HT1080 (cell line): ENCODE measurements at regions not wholly inside any gene's neighbourhood (a gene's known extent, or its start where the extent isn't known, plus 50 kb on each side); places are given as distances from the start of the nearest gene placed in this dataset.
A peak's percentile ranks its signal among the peaks of the same experiment; 100 is the strongest.
"Not testable (repeated sequence)": the region's sequence is repeated elsewhere in the genome, so short reads cannot be mapped to it uniquely, and the experiment has no call there.

Experiments
- DNase-seq: peaks from one replicate; pipeline ENCODE4 v3.0.0-alpha.2; 2015; ENCODE audit warnings: low read depth

- DNase-seq: peak; percentile 70
Measured at GRCh38 chr12:108424026-108424425, 84.9 kb upstream of the CMKLR1 start.

DNA sequence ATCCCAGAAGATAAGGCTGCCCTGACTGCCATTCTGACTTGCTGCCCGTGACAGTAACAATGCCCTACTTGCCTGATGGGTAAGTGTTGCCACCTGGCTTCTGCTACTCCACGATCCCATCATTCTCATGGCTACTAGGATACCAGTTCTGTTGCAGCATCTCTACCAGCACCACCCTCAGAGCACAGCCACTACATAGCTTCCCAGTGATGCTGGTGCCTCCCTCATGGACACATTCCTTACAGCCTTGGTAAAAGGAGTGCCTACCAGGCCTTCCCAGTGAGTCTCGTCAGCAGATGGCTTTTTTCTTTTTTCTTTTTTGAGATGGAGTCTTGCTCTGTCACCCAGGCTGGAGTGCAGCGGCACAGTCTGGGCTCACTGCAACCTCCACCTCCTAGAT, 84.4 kb upstream of the CMKLR1 start:
- DNase-seq: no peak

DNA sequence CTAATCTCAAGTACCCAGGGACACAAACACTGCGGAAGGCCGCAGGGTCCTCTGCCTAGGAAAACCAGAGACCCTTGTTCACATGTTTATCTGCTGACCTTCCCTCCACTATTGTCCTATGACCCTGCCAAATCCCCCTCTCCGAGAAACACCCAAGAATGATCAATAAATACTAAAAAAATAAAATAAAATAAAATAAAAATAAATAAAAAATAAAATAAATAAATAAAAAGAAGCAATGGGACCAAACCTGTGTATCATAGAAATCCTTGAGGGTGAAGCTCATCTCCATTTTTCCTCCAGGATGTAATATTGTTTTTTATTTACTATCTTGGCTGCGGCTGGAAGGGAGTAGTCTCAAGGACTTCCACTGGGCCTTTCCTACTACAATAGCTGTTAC, 82.0 kb upstream of the CMKLR1 start:
- DNase-seq: not testable (repeated sequence)

- DNase-seq: not testable (repeated sequence)
Measured at GRCh38 chr12:108420421-108420820, 81.3 kb upstream of the CMKLR1 start.

DNA sequence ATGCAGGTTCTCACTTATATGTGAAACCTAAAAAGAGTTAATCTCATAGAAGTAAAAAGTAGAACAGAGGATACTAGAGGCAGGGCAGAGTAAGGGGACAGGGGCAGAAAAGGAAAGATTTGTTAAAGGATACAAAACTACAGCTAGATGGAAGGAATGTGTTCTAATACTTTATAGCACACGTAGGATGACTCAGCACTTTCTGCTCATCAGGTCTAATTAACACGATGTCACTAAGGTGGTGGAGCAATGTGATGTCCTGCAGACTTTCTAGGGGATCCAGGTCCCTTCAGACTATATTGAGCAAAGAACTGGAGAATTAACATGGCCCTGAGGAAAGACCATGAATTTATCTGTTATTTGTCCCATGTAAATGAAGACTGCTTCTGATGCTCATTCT, 80.8 kb upstream of the CMKLR1 start:
- no peak for DNase-seq

GRCh38 chr12:108418164-108418890, 79.2 kb upstream of the CMKLR1 start:
- DNase-seq: no peak

- DNase-seq: no peak
Measured at GRCh38 chr12:108414021-108414420, 74.9 kb upstream of the CMKLR1 start.

DNA sequence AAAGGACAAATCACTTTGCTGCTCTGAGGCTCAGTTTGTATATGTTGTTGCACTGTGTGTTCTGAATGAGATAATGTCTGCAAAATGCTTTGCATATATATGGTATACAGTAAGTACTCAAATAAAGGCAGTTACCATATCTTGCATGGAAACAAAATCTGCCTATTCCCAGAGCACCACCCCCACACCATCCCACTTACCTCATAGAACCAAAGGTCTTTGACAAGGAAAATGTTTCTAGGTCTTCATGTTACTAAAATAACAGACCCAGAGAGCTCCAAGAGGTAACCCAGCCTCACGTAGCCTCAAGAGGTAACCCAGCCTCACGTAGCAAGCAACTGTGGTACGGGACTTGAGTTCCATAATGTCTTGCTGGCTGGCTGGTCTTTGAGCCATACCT, 71.6 kb upstream of the CMKLR1 start:
- no peak for DNase-seq

- no peak for DNase-seq
Measured at GRCh38 chr12:108409481-108409880, 70.4 kb upstream of the CMKLR1 start.

DNA sequence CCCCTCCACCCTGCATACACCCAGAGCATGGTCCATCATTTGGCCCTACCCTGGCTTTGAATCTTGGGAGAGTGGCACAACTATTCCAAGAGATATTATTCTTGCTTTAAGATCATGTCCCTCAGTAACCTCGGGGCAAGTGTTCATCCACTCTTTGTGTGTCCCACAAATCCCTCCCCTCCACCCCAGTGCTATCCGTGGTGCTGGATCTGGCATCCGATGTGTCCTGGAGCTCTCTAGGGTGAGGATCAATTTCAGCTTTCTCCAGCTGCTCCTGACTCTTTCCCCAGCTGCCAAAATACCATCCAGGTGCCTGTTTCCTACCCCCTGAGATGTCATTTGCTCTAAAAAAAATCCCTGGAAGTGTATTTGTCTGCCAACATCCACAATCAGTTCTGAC, 64.8 kb upstream of the CMKLR1 start:
- DNase-seq: no peak

- no peak for DNase-seq
Measured at GRCh38 chr12:108401964-108402363, 62.9 kb upstream of the CMKLR1 start.

DNA sequence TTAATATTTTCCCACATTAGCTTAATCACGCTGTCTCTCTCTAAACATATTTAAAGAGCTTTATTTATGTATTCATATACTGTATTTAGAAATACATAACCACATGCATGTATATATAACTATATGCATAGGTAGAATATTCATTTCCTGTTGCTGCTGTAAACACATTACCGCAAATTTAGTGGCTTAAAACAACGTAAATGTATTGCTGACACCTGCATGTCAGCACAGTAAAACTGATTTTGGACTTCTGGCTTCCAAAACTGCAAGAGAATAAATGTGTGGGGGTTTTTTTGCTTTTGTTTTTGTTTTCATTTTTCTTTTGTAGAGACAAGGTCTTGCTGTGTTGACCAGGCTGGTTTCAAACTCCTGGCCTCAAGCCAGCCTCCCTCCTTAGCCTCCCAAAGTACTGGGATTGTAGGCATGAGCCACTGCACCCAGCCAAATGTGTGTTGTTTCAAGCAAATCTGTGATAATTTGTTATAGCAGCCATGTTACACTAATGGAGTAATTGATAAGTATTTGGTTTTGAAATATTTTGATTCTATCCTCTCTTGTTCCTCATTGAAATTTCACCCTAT, 61.9 kb upstream of the CMKLR1 start:
- DNase-seq: no peak

DNA sequence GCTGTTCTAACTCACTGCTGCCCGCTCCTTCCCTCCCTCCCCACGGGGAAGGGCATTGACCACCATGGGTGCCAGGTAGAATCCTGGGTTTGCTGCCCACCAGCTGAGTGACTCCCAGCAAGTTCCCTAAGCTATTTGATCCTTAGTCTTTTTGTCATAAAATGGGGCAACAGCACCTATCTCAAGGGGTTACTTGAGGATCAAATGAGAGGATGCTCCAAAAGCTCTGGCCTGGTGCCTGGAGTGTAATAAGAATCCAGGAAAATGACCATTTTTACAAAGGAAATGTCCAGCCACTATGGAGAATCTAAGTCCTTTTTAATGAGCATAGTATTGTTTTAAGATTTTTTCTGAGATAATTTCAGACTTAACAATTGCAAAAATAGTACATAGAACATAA, 61.4 kb upstream of the CMKLR1 start:
- DNase-seq: no peak

DNA sequence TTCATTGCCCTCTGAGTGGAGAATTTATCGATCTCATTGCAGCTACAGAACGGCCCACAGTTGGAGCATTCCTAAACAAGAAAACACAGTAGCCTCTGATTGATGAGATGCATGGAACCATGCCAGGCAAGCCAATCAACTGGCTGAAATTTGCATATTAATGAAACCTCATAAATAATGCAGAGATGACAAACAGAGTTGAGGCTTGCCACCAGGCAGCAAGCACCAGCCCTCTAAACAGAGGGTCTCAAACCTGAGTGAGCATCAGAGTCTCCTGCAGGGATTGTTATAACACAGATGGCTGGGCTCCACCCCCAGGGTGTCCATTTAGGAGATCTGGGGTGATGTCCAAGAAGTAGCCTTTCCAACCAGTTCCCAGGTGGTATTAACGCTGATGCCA, 60.9 kb upstream of the CMKLR1 start:
- no peak for DNase-seq

- DNase-seq: no peak
Measured at GRCh38 chr12:108399514-108399913, 60.4 kb upstream of the CMKLR1 start.

DNA sequence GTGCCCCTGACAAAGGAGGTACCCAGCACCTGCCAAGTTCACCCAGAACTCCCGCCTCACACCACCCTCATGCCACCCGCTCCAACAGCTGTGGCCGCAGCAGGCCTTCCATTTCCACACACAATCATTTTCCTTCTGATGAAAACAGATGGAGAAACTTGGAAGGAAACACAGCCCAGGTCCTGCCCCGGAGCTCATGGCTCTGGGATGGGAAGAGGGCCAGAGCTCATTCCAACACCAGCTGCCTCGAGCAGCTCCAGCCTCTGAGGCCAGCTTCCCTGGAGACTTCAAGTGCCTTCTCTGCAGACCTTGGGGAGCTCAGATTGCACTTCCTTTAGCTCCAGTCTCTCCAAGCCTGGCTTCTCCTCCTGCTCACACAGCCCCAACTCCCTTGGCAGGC, 55.1 kb upstream of the CMKLR1 start:
- no peak for DNase-seq

GRCh38 chr12:108392284-108392683, 53.2 kb upstream of the CMKLR1 start:
- DNase-seq: no peak

GRCh38 chr12:108390495-108391203, 51.5 kb upstream of the CMKLR1 start:
- DNase-seq: no peak

GRCh38 chr12:108389544-108389943, 50.4 kb upstream of the CMKLR1 start:
- no peak for DNase-seq
